Loucy (cell line): ENCODE measurements at regions not wholly inside any gene's neighbourhood (a gene's known extent, or its start where the extent isn't known, plus 50 kb on each side); places are given as distances from the start of the nearest gene placed in this dataset.

ENCODE experiments used
- H2AFZ ChIP-seq: fragments of 200-600 bp; sonication (generic); 2 replicates; pipeline ENCODE4 v1.6.0; 2016; ENCODE audit warnings: antibody characterized with exemption, mild to moderate bottlenecking, low read length, moderate library complexity
- H3F3A ChIP-seq: fragments of 200-600 bp; 2 replicates; pipeline ENCODE4 v1.6.0; 2016; ENCODE audit warnings: antibody characterized with exemption, low read depth, mild to moderate bottlenecking
- H3K27me3 ChIP-seq: fragments of 200-600 bp; sonication (generic); 2 replicates; pipeline ENCODE4 v1.6.1; 2014; ENCODE audit warnings: low read length, mild to moderate bottlenecking; ENCODE audit not compliant: insufficient read depth, poor library complexity, severe bottlenecking
- H3K36me3 ChIP-seq: fragments of 200-600 bp; sonication (generic); 2 replicates; pipeline ENCODE4 v1.6.1; 2016; ENCODE audit warnings: low read length; ENCODE audit not compliant: insufficient read depth
- H3K4me1 ChIP-seq: fragments of 200-600 bp; sonication (generic); 2 replicates; pipeline ENCODE4 v1.5.1; 2014; ENCODE audit warnings: low read length, mild to moderate bottlenecking; ENCODE audit not compliant: insufficient read depth, poor library complexity, severe bottlenecking
- H3K4me2 ChIP-seq: fragments of 200-600 bp; sonication (generic); 2 replicates; pipeline ENCODE4 v1.6.0; 2014; ENCODE audit warnings: antibody characterized with exemption, low read length, low read depth, mild to moderate bottlenecking; ENCODE audit not compliant: poor library complexity, severe bottlenecking
- H3K4me3 ChIP-seq: fragments of 200-600 bp; sonication (generic); 2 replicates; pipeline ENCODE4 v1.5.1; 2014; ENCODE audit warnings: low read length, mild to moderate bottlenecking, mixed read lengths; ENCODE audit not compliant: poor library complexity, severe bottlenecking
- H3K79me2 ChIP-seq: fragments of 200-600 bp; sonication (generic); 2 replicates; pipeline ENCODE4 v1.6.1; 2014; ENCODE audit warnings: low read length; ENCODE audit not compliant: insufficient read depth
- H3K9ac ChIP-seq: fragments of 200-600 bp; sonication (generic); 2 replicates; pipeline ENCODE4 v1.6.0; 2014; ENCODE audit warnings: mild to moderate bottlenecking, low read depth, low read length, moderate library complexity; ENCODE audit not compliant: poor library complexity, severe bottlenecking
- H3K9me2 ChIP-seq: fragments of 200-600 bp; sonication (generic); replicated peaks from 2 replicates; pipeline ENCODE4 v1.6.1; 2016; ENCODE audit warnings: low read depth, low read length, mixed read lengths
- H3K9me3 ChIP-seq: fragments of 200-600 bp; sonication (generic); 2 replicates; pipeline ENCODE4 v1.6.1; 2014; ENCODE audit warnings: mild to moderate bottlenecking, antibody characterized with exemption, low read length, low read depth; ENCODE audit not compliant: insufficient read depth
- H4K20me1 ChIP-seq: fragments of 200-600 bp; sonication (generic); 2 replicates; pipeline ENCODE4 v1.6.0; 2014; ENCODE audit warnings: antibody characterized with exemption, low read length, mild to moderate bottlenecking; ENCODE audit not compliant: insufficient read depth, poor library complexity, severe bottlenecking
- CTCF ChIP-seq: fragments of 200-600 bp; sonication (generic); conservative IDR thresholded peaks from 2 replicates; pipeline ENCODE4 v1.5.1; 2014; ENCODE audit warnings: mild to moderate bottlenecking, antibody characterized with exemption, low read length
- EZH2phosphoT487 ChIP-seq: fragments of 200-600 bp; IDR thresholded peaks from 2 replicates; pipeline ENCODE4 v1.6.1; 2018; ENCODE audit warnings: antibody characterized with exemption, mild to moderate bottlenecking, moderate library complexity, borderline replicate concordance

- no peaks in the 10 kb centered on the region for H3K9me2 ChIP-seq
- H3K4me2 ChIP-seq = no peak overlapping the region
- H3K79me2 ChIP-seq = no peaks in the 10 kb centered on the region
- H3K4me3 ChIP-seq = no peak overlapping the region
- no peaks in the 10 kb centered on the region for H3K36me3 ChIP-seq
- H3F3A ChIP-seq = no peaks in the 10 kb centered on the region
- no peaks in the 10 kb centered on the region for H3K4me1 ChIP-seq
- no peaks in the 10 kb centered on the region for H3K9me3 ChIP-seq
- no peaks in the 10 kb centered on the region for H4K20me1 ChIP-seq
- TF ChIP-seq CTCF = no peak
- no peak for TF ChIP-seq EZH2phosphoT487
- no peak overlapping the region for H3K9ac ChIP-seq
- H2AFZ ChIP-seq = no peak overlapping the region; the same call in 1 of the 2 replicates
- no peaks in the 10 kb centered on the region for H3K27me3 ChIP-seq
Measured at GRCh38 chr22:44437216-44438055, 60.6 kb downstream of the RTL6 start.

GRCh38 chr22:44436736-44437135 lies 61.3 kb downstream of the RTL6 start:
- H3K9me3 ChIP-seq = no peaks in the 10 kb centered on the region
- no peaks in the 10 kb centered on the region for H3K4me1 ChIP-seq
- H4K20me1 ChIP-seq = no peaks in the 10 kb centered on the region
- no peaks in the 10 kb centered on the region for H3K36me3 ChIP-seq
- H3K4me2 ChIP-seq = no peak overlapping the region
- no peak overlapping the region for H3K9ac ChIP-seq
- H3F3A ChIP-seq = no peaks in the 10 kb centered on the region
- 0 out of 2 replicates have a peak overlapping the region, but pooled peaks have one; percentile 4 for H2AFZ ChIP-seq
- no peak overlapping the region for H3K4me3 ChIP-seq
- H3K79me2 ChIP-seq = no peaks in the 10 kb centered on the region
- no peak for TF ChIP-seq EZH2phosphoT487
- TF ChIP-seq CTCF = no peak
- no peaks in the 10 kb centered on the region for H3K27me3 ChIP-seq
- no peaks in the 10 kb centered on the region for H3K9me2 ChIP-seq

- Histone ChIP-seq H3F3A (no peaks in the 10 kb centered on the region), H3K27me3 (no peaks in the 10 kb centered on the region), H3K9me2 (no peaks in the 10 kb centered on the region), H4K20me1 (no peaks in the 10 kb centered on the region), H3K4me1 (no peaks in the 10 kb centered on the region), H3K4me2 (no peak overlapping the region), H3K36me3 (no peaks in the 10 kb centered on the region), H3K79me2 (no peaks in the 10 kb centered on the region), H3K9ac (no peak overlapping the region), H3K9me3 (no peaks in the 10 kb centered on the region), H2AFZ (no peak overlapping the region), H3K4me3 (no peak overlapping the region)
- no peak for TF ChIP-seq CTCF
- TF ChIP-seq EZH2phosphoT487 = no peak
Measured at GRCh38 chr22:44431256-44431655, 66.8 kb downstream of the RTL6 start.
